H9 (cell line): ENCODE measurements at regions not wholly inside any gene's neighbourhood (a gene's known extent, or its start where the extent isn't known, plus 50 kb on each side); places are given as distances from the start of the nearest gene placed in this dataset.

Experiments used
- DNase-seq: peaks from one replicate; pipeline ENCODE4 v3.0.0-alpha.2; 2017
- H2AFZ ChIP-seq: one replicate; pipeline ENCODE4 v1.6.1; 2013; ENCODE audit warnings: mild to moderate bottlenecking, low read length, control low read depth, moderate library complexity
- H2AK5ac ChIP-seq: 2 replicates; pipeline ENCODE4 v1.6.1; 2013; ENCODE audit warnings: low read length, control low read depth, mixed read lengths; ENCODE audit not compliant: insufficient read length
- H2BK120ac ChIP-seq: one replicate; pipeline ENCODE4 v1.6.1; 2013; ENCODE audit warnings: low read depth, mild to moderate bottlenecking, low read length, control low read depth, inconsistent platforms; ENCODE audit not compliant: poor library complexity, severe bottlenecking
- H2BK12ac ChIP-seq: 2 replicates; pipeline ENCODE4 v1.6.1; 2013; ENCODE audit warnings: low read length, control low read depth, mixed read lengths, low read depth; ENCODE audit not compliant: insufficient read length
- H2BK15ac ChIP-seq: 2 replicates; pipeline ENCODE4 v1.6.1; 2013; ENCODE audit warnings: low read depth, low read length, control low read depth
- H2BK20ac ChIP-seq: one replicate; pipeline ENCODE4 v1.6.1; 2013; ENCODE audit warnings: low read depth, mild to moderate bottlenecking, low read length, control low read depth, inconsistent platforms; ENCODE audit not compliant: poor library complexity, severe bottlenecking
- H2BK5ac ChIP-seq: 2 replicates; pipeline ENCODE4 v1.6.1; 2013; ENCODE audit warnings: low read length, control low read depth, mixed read lengths; ENCODE audit not compliant: insufficient read length
- H3K14ac ChIP-seq: 2 replicates; pipeline ENCODE4 v1.6.1; 2013; ENCODE audit warnings: low read length, control low read depth; ENCODE audit not compliant: insufficient read depth
- H3K18ac ChIP-seq: 2 replicates; pipeline ENCODE4 v1.6.1; 2013; ENCODE audit warnings: low read depth, mild to moderate bottlenecking, mixed read lengths, low read length, control low read depth; ENCODE audit not compliant: insufficient read length
- H3K23ac ChIP-seq: 2 replicates; pipeline ENCODE4 v1.6.1; 2013; ENCODE audit warnings: low read length, control low read depth, mixed read lengths, low read depth; ENCODE audit not compliant: insufficient read length
- H3K23me2 ChIP-seq: 2 replicates; pipeline ENCODE4 v1.6.1; 2013; ENCODE audit warnings: low read depth, mild to moderate bottlenecking, mixed read lengths, low read length, control low read depth; ENCODE audit not compliant: insufficient read length, poor library complexity, severe bottlenecking
- H3K27ac ChIP-seq: 2 replicates; pipeline ENCODE4 v1.5.1; 2013; ENCODE audit warnings: low read length, control low read depth, mixed read lengths, low read depth; ENCODE audit not compliant: insufficient read length
- H3K27me3 ChIP-seq: 2 replicates; pipeline ENCODE4 v1.6.1; 2013; ENCODE audit warnings: low read length, control low read depth, inconsistent platforms; ENCODE audit not compliant: insufficient read depth
- H3K4ac ChIP-seq: 2 replicates; pipeline ENCODE4 v1.6.1; 2013; ENCODE audit warnings: low read depth, mild to moderate bottlenecking, control low read depth, inconsistent platforms, low read length, moderate library complexity
- H3K4me1 ChIP-seq: 2 replicates; pipeline ENCODE4 v1.6.1; 2013; ENCODE audit warnings: low read length, control low read depth, inconsistent platforms; ENCODE audit not compliant: insufficient read depth
- H3K4me2 ChIP-seq: 2 replicates; pipeline ENCODE4 v1.6.1; 2013; ENCODE audit warnings: low read length, control low read depth, mixed read lengths; ENCODE audit not compliant: insufficient read length, insufficient read depth
- H3K56ac ChIP-seq: 2 replicates; pipeline ENCODE4 v1.6.1; 2013; ENCODE audit warnings: low read depth, mild to moderate bottlenecking, mixed read lengths, low read length, control low read depth; ENCODE audit not compliant: insufficient read length
- H3K79me1 ChIP-seq: 2 replicates; pipeline ENCODE4 v1.6.1; 2013; ENCODE audit warnings: low read depth, mild to moderate bottlenecking, moderate library complexity, low read length, control low read depth, inconsistent platforms; ENCODE audit not compliant: insufficient read depth, poor library complexity, severe bottlenecking
- H3K79me2 ChIP-seq: 2 replicates; pipeline ENCODE4 v1.6.1; 2013; ENCODE audit warnings: low read length, control low read depth, inconsistent platforms; ENCODE audit not compliant: insufficient read depth
- H3K9ac ChIP-seq: 2 replicates; pipeline ENCODE4 v1.6.1; 2013; ENCODE audit warnings: low read length, control low read depth, mixed read lengths; ENCODE audit not compliant: insufficient read length; ENCODE audit errors: extremely low read depth
- H3K9me3 ChIP-seq: one replicate; pipeline ENCODE4 v1.6.1; 2013; ENCODE audit warnings: low read depth, low read length, inconsistent platforms; ENCODE audit not compliant: control insufficient read depth
- H3T11ph ChIP-seq: one replicate; pipeline ENCODE4 v1.6.1; 2013; ENCODE audit warnings: mild to moderate bottlenecking, low read length, control low read depth, inconsistent platforms
- H4K20me1 ChIP-seq: one replicate; pipeline ENCODE4 v1.6.1; 2013; ENCODE audit not compliant: control insufficient read depth, insufficient read length, insufficient read depth
- H4K5ac ChIP-seq: 2 replicates; pipeline ENCODE4 v1.6.1; 2013; ENCODE audit warnings: low read depth, mild to moderate bottlenecking, mixed read lengths, low read length, control low read depth; ENCODE audit not compliant: insufficient read length
- H4K8ac ChIP-seq: replicated peaks from 2 replicates; pipeline ENCODE4 v1.6.1; 2013; ENCODE audit warnings: low read length, control low read depth, mixed read lengths, low read depth; ENCODE audit not compliant: insufficient read length
- H4K91ac ChIP-seq: 2 replicates; pipeline ENCODE4 v1.6.1; 2013; ENCODE audit warnings: low read depth, mild to moderate bottlenecking, moderate library complexity, mixed read lengths, low read length, control low read depth; ENCODE audit not compliant: insufficient read length
- H3K27ac Mint-ChIP-seq, 3 experiments: 2 replicates in 2 of 3; 3 replicates in 1 of 3; pipeline ENCODE4 v1.8.0; 2020 to 2021; ENCODE audit warnings: mixed read lengths in 3 of 3, mild to moderate bottlenecking in 1 of 3, moderate library complexity in 1 of 3
- H3K27me3 Mint-ChIP-seq: 2 replicates; pipeline ENCODE4 v1.8.0; 2021; ENCODE audit warnings: low read depth, mild to moderate bottlenecking, moderate library complexity, mixed read lengths
- H3K36me3 Mint-ChIP-seq, 3 experiments: 2 replicates in 2 of 3; 3 replicates in 1 of 3; pipeline ENCODE4 v1.8.0; 2020 to 2021; ENCODE audit warnings: low read depth in 3 of 3, mixed read lengths in 3 of 3; ENCODE audit not compliant: insufficient read depth in 1 of 3
- H3K4me1 Mint-ChIP-seq, 2 experiments: 2 replicates each; pipeline ENCODE4 v1.8.0; 2020; ENCODE audit warnings: mixed read lengths in 2 of 2
- H3K4me3 Mint-ChIP-seq, 2 experiments: 2 replicates in 1 of 2; 3 replicates in 1 of 2; pipeline ENCODE4 v1.8.0; 2020 to 2021; ENCODE audit warnings: mild to moderate bottlenecking in 2 of 2, mixed read lengths in 2 of 2, moderate library complexity in 1 of 2
- H3K9me3 Mint-ChIP-seq, 2 experiments: 2 replicates in 1 of 2; 3 replicates in 1 of 2; pipeline ENCODE4 v1.8.0; 2020; ENCODE audit warnings: mild to moderate bottlenecking in 2 of 2, mixed read lengths in 2 of 2, moderate library complexity in 1 of 2
- WGBS: extraction: QIAGEN DNeasy Blood & Tissue Kit; methylation state at CpG from one replicate; pipeline ENCODE4 v1.1.7; 2013; ENCODE audit warnings: missing lambda C conversion rate, low lambda C conversion rate, mixed read lengths; ENCODE audit not compliant: insufficient read length; ENCODE audit errors: extremely low coverage; 5-methylcytosine and 5-hydroxymethylcytosine counted together
- TF ChIP-seq, protein P1 (sequence below): fragments of 200-600 bp; sonication (generic); conservative IDR thresholded peaks from 3 replicates; pipeline ENCODE4 v1.8.0; 2021; ENCODE audit warnings: antibody characterized with exemption, mild to moderate bottlenecking

DNA sequence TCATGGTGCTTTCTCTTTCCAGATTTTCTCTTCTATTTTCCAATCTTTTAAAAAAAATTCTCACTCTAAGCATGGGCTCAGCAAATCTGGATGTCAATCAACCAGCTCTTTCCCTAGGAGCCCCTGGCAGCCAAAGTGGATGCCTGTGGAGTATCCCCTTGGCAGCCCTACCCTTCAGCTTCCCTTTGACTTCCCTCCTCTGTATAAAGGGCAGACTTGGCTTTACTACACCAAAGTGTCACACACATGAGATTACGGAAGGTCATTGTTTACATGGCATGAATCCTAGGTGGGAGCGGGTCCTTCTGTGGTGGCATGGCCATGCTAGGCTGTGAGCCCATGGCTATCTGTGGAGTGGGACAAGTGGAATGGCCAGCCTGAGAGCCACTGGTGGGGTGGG, 379.9 kb downstream of the GABRB3 start:
- no peak overlapping the region for H2BK5ac ChIP-seq
- no peaks in the 10 kb centered on the region for H3K4me1 ChIP-seq
- no peak overlapping the region for H3K23ac ChIP-seq
- no peaks in the 10 kb centered on the region for H4K20me1 ChIP-seq
- Mint-ChIP-seq H3K9me3 (no peaks in the 10 kb centered on the region), H3K4me3 (no peak overlapping the region), H3K27me3 (no peaks in the 10 kb centered on the region; the same call in 1 of the 2 replicates), H3K27ac (no peak overlapping the region), H3K4me1 (peaks cover 9 to 11% of the 10 kb centered on the region in 2 experiments), H3K36me3 (no peaks in the 10 kb centered on the region)
- H3K4me2 ChIP-seq: no peak overlapping the region
- no peak overlapping the region for H2BK12ac ChIP-seq
- no peaks in the 10 kb centered on the region for H3K9me3 ChIP-seq
- no peak overlapping the region for H2BK15ac ChIP-seq
- H2BK120ac ChIP-seq: no peak overlapping the region
- no peak overlapping the region for H2AFZ ChIP-seq
- no peak overlapping the region for H2BK20ac ChIP-seq
- H3K18ac ChIP-seq: no peak overlapping the region
- no peak for DNase-seq
- no peaks in the 10 kb centered on the region for H3K27me3 ChIP-seq
- no CpG with 5 or more reads among the region's 2 CpGs for WGBS
- H3K56ac ChIP-seq: no peak overlapping the region
- no peak overlapping the region for H2AK5ac ChIP-seq
- no peaks in the 10 kb centered on the region for H3K23me2 ChIP-seq
- no peak overlapping the region for H4K8ac ChIP-seq
- H3K9ac ChIP-seq: no peak overlapping the region
- no peaks in the 10 kb centered on the region for H3K79me2 ChIP-seq
- TF ChIP-seq, protein P1, sequence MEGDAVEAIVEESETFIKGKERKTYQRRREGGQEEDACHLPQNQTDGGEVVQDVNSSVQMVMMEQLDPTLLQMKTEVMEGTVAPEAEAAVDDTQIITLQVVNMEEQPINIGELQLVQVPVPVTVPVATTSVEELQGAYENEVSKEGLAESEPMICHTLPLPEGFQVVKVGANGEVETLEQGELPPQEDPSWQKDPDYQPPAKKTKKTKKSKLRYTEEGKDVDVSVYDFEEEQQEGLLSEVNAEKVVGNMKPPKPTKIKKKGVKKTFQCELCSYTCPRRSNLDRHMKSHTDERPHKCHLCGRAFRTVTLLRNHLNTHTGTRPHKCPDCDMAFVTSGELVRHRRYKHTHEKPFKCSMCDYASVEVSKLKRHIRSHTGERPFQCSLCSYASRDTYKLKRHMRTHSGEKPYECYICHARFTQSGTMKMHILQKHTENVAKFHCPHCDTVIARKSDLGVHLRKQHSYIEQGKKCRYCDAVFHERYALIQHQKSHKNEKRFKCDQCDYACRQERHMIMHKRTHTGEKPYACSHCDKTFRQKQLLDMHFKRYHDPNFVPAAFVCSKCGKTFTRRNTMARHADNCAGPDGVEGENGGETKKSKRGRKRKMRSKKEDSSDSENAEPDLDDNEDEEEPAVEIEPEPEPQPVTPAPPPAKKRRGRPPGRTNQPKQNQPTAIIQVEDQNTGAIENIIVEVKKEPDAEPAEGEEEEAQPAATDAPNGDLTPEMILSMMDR: no peak
- no peak overlapping the region for H4K91ac ChIP-seq
- H3T11ph ChIP-seq: no peak overlapping the region
- H3K27ac ChIP-seq: no peak overlapping the region
- no peak overlapping the region for H4K5ac ChIP-seq
- no peaks in the 10 kb centered on the region for H3K79me1 ChIP-seq
- H3K14ac ChIP-seq: no peak overlapping the region; the same call in 1 of the 2 replicates
- no peak overlapping the region for H3K4ac ChIP-seq
